NCI-H2029 treated with DMSO at 0.1 percent for 48 hours (cell line): ENCODE measurements at regions not wholly inside any gene's neighbourhood (a gene's known extent, or its start where the extent isn't known, plus 50 kb on each side); places are given as distances from the start of the nearest gene placed in this dataset.
"Not testable (repeated sequence)": the region's sequence is repeated elsewhere in the genome, so short reads cannot be mapped to it uniquely, and the experiment has no call there.

ENCODE experiments used
- DNase-seq: peaks from one replicate; lab custom pipeline; 2025; lab: John Stamatoyannopoulos, UW

DNA sequence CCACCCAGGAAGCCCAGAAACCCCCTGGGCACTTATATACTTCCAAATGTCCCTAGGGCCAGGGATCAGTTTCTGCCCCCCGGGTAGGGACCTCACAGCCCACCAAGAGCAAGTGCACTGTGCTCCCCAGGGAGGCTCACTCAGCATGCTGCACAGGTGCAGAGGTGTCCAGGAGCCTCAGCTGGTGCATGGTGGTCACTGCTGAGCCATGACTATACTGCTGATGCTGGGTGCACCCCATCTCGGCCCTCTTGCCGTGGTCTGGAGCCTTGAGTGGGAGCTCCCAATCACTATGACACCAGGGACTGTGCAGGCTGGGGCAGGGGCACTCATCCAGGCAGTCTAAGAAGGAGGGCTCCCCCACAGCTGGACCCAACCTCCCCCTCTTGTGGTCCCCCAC is 617.8 kb upstream of the RAB6C start:
- DNase-seq = no peak

- DNase-seq = no peak
These were observed 613.2 kb upstream of the RAB6C start for GRCh38 chr2:129366263-129366662.

DNA sequence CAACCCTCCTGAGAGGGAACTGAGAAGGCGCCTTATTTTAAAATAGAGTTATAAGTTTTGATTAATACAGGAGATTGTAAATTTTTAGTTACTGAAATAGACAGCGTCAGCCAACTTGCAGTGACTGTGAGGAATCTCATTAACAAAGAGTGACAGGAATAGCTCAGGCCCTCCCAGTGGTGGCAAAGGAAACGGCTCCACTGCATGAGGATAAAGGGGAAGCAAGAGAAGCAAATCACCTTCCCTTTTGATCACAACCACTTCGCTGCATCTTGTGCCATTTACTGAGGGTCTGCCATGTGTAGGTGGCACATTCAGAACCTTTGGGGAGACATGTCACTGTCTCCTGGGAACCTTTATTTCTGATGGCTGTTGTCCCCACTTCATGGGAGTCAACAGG is 612.4 kb upstream of the RAB6C start:
- no peak for DNase-seq

DNA sequence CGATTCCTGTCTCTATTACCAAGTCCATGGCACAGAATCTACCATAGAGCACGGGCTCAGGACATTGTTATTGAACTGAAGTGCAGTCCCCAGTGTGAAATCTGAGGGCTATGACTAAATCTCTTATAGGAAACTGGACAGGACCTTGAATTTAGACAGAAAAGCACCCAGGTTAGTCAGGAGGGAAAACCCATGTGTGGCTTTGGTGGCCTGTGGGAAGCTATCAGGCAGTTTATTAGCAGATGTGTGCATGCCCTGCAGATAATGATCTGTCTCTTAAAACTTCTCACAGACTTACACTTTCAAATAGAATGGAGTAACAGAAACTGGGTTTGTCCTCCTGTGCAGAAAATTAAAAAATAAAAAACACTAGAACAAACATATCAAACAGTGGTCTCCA is 610.0 kb upstream of the RAB6C start:
- no peak for DNase-seq

- no peak for DNase-seq
These were observed 605.0 kb upstream of the RAB6C start for GRCh38 chr2:129374452-129374851.

- no peak for DNase-seq
These were observed 603.6 kb upstream of the RAB6C start for GRCh38 chr2:129375632-129376425.

- no peak for DNase-seq
These were observed 602.9 kb upstream of the RAB6C start for GRCh38 chr2:129376426-129377077.

GRCh38 chr2:129377078-129377469 is 602.4 kb upstream of the RAB6C start:
- no peak for DNase-seq

DNA sequence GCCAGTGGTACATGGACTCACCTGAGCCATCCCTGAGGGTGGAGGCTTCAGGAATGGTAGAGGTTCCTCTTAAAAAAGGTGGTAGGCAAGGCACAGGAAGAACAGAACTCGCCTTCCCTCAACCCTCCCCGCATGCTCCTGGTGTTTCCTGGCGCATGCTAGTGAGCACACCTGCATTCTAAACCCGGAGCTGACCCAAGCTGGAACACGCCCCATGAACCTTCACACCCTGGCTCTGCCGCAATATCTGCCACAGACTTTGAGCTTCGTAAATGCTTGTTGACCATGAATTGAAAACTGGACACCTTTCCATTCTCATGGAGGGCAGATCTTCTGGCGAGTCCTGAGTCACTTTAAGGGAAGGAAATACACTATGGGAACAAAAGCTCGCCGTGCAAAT is 601.3 kb upstream of the RAB6C start:
- DNase-seq = no peak

GRCh38 chr2:129379411-129379810 is 600.1 kb upstream of the RAB6C start:
- no peak for DNase-seq

- DNase-seq = no peak
These were observed 597.7 kb upstream of the RAB6C start for GRCh38 chr2:129381789-129382188.

GRCh38 chr2:129388870-129389269 is 590.6 kb upstream of the RAB6C start:
- DNase-seq = no peak

GRCh38 chr2:129393816-129394215 is 585.6 kb upstream of the RAB6C start:
- DNase-seq = no peak

DNA sequence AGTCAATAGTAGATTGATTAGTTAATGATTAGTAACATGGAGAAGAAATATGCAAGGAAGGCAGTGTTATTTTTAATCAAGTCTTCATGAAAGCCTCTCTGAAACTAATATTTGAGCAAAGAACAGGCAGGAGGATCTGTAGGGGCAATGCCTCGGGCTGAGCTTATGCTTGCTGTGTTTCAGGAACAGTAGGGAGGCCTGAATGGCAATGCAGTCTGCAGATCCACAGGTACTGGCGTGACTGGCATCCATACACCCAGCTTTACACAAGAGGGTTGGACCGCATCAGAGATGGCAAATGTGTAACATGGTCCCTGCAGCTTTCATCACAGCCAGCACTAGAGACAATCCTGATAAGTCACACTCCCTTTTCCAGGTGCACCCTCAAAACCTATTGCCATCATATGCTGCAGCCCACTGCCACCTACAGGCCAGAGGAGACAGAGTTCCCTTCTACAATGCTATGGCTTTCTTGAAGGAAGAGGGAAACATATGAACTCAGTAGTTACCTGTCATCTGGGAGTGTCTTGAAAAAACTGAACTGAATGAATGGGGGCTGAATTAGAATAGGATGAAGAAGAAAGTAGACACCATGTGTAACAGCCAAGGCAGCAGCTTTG is 582.4 kb upstream of the RAB6C start:
- DNase-seq = peak; percentile 36

DNA sequence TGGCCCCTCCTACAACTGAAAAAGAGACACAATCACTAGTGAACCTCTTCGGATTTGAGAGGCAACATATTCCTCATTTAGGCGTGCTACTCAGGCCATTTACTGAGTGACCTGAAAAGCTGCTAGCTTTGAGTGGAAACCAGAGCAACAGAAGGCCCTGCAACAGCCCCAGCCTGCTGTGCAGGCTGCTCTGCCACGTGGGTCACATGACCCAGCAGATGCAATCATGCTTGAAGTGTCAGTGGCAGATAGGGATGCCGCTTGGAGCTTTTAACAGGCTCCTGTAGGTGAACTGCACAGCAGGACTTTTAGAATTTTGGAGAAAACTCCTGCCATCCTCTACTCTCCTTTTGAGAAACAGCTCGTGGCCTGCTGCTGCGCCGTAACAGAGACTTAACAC is 578.6 kb upstream of the RAB6C start:
- DNase-seq = no peak

- DNase-seq = no peak
These were observed 577.4 kb upstream of the RAB6C start for GRCh38 chr2:129402076-129402475.

GRCh38 chr2:129404000-129404685 is 575.3 kb upstream of the RAB6C start:
- no peak for DNase-seq

DNA sequence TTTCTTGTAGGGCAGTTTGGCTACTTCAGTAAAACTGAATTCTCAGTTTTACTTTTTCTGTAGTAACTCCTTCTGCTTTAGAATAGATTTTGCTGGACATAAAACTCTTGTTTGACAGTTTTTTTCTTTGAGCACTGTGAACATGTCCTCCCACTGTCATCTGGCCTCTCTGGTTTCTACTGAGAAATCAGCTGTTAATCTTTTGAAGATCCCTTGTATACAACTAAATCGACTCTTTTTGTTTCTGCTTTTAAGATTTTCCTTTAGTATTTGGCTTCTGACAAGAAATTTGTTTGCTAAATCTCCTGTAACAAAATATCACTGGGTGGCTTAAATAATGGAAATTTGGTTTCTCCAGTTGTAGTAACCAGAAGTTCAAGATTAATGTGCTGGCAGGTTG is 570.9 kb upstream of the RAB6C start:
- DNase-seq = no peak

GRCh38 chr2:129417041-129417440 is 562.4 kb upstream of the RAB6C start:
- not testable (repeated sequence) for DNase-seq

GRCh38 chr2:129422028-129422427 is 557.4 kb upstream of the RAB6C start:
- no peak for DNase-seq

- DNase-seq = no peak
These were observed 551.3 kb upstream of the RAB6C start for GRCh38 chr2:129428086-129428660.

DNA sequence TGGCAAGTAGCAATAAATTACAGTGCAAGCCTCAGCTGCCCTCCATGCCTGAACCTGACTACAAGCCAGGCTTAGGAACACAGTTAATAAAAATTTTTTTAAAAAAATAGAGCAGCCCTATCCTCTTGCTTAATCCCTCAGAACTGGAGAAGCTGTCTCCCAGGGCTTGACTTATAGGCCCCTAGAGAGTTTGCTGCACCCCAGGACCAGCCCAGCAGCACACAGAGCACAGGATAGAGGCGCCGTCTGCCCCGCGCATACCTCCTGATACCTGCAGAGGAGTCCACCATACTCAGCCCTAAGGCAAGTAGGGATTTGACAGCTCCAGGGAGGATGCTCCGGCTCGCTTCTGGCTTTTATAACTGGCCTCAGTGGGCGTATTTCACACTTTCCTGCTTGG is 548.6 kb upstream of the RAB6C start:
- no peak for DNase-seq
